H1 (cell line): ENCODE measurements at regions not wholly inside any gene's neighbourhood (a gene's known extent, or its start where the extent isn't known, plus 50 kb on each side); places are given as distances from the start of the nearest gene placed in this dataset.
"Not testable (repeated sequence)": the region's sequence is repeated elsewhere in the genome, so short reads cannot be mapped to it uniquely, and the experiment has no call there.

ENCODE experiments used
- CTCF ChIA-PET: fragments of 300-600 bp; sonication (Branson Sonifier 250); formaldehyde crosslinking; loops from one replicate; lab custom pipeline; 2021; ENCODE audit not compliant: partially characterized antibody; lab: Charles Lee
- POLR2A ChIA-PET: fragments of 300-600 bp; sonication (Branson Sonifier 250); formaldehyde crosslinking; loops from one replicate; lab custom pipeline; 2021; ENCODE audit warnings: inconsistent platforms; ENCODE audit not compliant: partially characterized antibody; lab: Charles Lee
- DNase-seq, 2 experiments: peaks; one replicate each; pipeline versions ENCODE4 v3.0.0 to v3.0.0-alpha.2; 2010 to 2022; ENCODE audit warnings: low spot score in 2 of 2, low read depth in 1 of 2, mixed read lengths in 1 of 2
- FAIRE-seq: peaks from 2 replicates; lab custom pipeline; 2011; peaks lifted over from hg19 to GRCh38; lab: Jason Lieb, UNC
- H2AFZ ChIP-seq: 2 replicates; pipeline ENCODE4 v1.8.1; 2012; ENCODE audit warnings: low read length, inconsistent platforms
- H2AK5ac ChIP-seq: 2 replicates; pipeline ENCODE4 v1.6.1; 2013; ENCODE audit warnings: low read depth, low read length
- H2BK120ac ChIP-seq: replicated peaks from 2 replicates; pipeline ENCODE3; 2013; ENCODE audit warnings: low read depth, low read length, inconsistent platforms
- H2BK12ac ChIP-seq: 2 replicates; pipeline ENCODE4 v1.6.1; 2013; ENCODE audit warnings: low read depth, low read length
- H2BK15ac ChIP-seq: 2 replicates; pipeline ENCODE4 v1.6.1; 2013; ENCODE audit warnings: low read length
- H2BK20ac ChIP-seq: 2 replicates; pipeline ENCODE4 v1.6.1; 2013; ENCODE audit warnings: low read length
- H2BK5ac ChIP-seq: 2 replicates; pipeline ENCODE4 v1.6.1; 2013; ENCODE audit warnings: low read depth, low read length
- H3K14ac ChIP-seq: 2 replicates; pipeline ENCODE4 v1.6.1; 2013; ENCODE audit warnings: inconsistent platforms; ENCODE audit not compliant: insufficient read length
- H3K18ac ChIP-seq: 2 replicates; pipeline ENCODE4 v1.6.1; 2013; ENCODE audit warnings: low read length; ENCODE audit errors: extremely low read depth
- H3K23ac ChIP-seq: 2 replicates; pipeline ENCODE4 v1.6.1; 2013; ENCODE audit warnings: inconsistent platforms; ENCODE audit not compliant: insufficient read length
- H3K23me2 ChIP-seq: 2 replicates; pipeline ENCODE4 v1.6.1; 2013; ENCODE audit warnings: low read depth, low read length
- H3K27ac ChIP-seq: 2 replicates; pipeline ENCODE4 v1.6.1; 2011; ENCODE audit warnings: low read depth, low read length, inconsistent platforms
- H3K27me3 ChIP-seq, 4 experiments: replicated peaks in 1 of 4; 1 replicate in 1 of 4; 2 replicates in 3 of 4; pipeline versions ENCODE4 v1.6.1 to v1.8.1; 2011 to 2013; ENCODE audit warnings: low read length in 3 of 4, mild to moderate bottlenecking in 3 of 4, inconsistent platforms in 2 of 4, mixed read lengths in 2 of 4, moderate library complexity in 1 of 4; ENCODE audit not compliant: control insufficient read depth in 3 of 4, insufficient read depth in 3 of 4; ENCODE audit errors: extremely low read depth in 1 of 4
- H3K36me3 ChIP-seq, 4 experiments: 2 replicates each; pipeline versions ENCODE4 v1.6.1 to v1.8.1; 2011 to 2013; ENCODE audit warnings: mild to moderate bottlenecking in 4 of 4, low read length in 3 of 4, moderate library complexity in 2 of 4, control low read depth in 1 of 4, inconsistent platforms in 1 of 4; ENCODE audit not compliant: insufficient read depth in 4 of 4, control insufficient read depth in 2 of 4
- H3K4ac ChIP-seq: replicated peaks from 2 replicates; pipeline ENCODE3; 2013; ENCODE audit warnings: low read length, low read depth, mixed read lengths, inconsistent platforms; ENCODE audit not compliant: insufficient read length
- H3K4me1 ChIP-seq, 4 experiments: replicated peaks in 1 of 4; 1 replicate in 1 of 4; 2 replicates in 3 of 4; pipeline versions ENCODE4 v1.6.1 to v1.8.1; 2011 to 2013; ENCODE audit warnings: low read length in 3 of 4, inconsistent platforms in 2 of 4, mixed read lengths in 1 of 4; ENCODE audit not compliant: insufficient read depth in 4 of 4, control insufficient read depth in 3 of 4
- H3K4me2 ChIP-seq, 2 experiments: 2 replicates each; pipeline versions ENCODE4 v1.6.1 to v1.8.1; 2011 to 2013; ENCODE audit warnings: low read depth in 2 of 2, low read length in 2 of 2, control low read depth in 1 of 2, inconsistent platforms in 1 of 2, mild to moderate bottlenecking in 1 of 2; ENCODE audit not compliant: insufficient read depth in 1 of 2
- H3K4me3 ChIP-seq, 4 experiments: fragments of 200-600, 300-600 bp in 1 of 4; sonication (generic), shearing (Covaris generic), sonication (Bioruptor Twin) in 1 of 4; 2 replicates each; pipeline versions ENCODE4 v1.5.1 to v1.8.1; 2011 to 2016; ENCODE audit warnings: low read length in 4 of 4, low read depth in 3 of 4, control low read depth in 2 of 4, inconsistent platforms in 2 of 4, mild to moderate bottlenecking in 2 of 4, mixed read lengths in 1 of 4, moderate library complexity in 1 of 4; ENCODE audit not compliant: insufficient read depth in 2 of 4; ENCODE audit errors: extremely low read depth in 1 of 4
- H3K56ac ChIP-seq: replicated peaks from 2 replicates; pipeline ENCODE3; 2013; ENCODE audit warnings: low read depth, mild to moderate bottlenecking, mixed read lengths, low read length, inconsistent platforms; ENCODE audit not compliant: insufficient read length
- H3K79me1 ChIP-seq: 2 replicates; pipeline ENCODE4 v1.6.1; 2013; ENCODE audit warnings: low read depth, low read length, control low read depth
- H3K79me2 ChIP-seq, 2 experiments: 2 replicates each; pipeline versions ENCODE4 v1.6.1 to v1.8.1; 2012 to 2013; ENCODE audit warnings: low read length in 2 of 2, mild to moderate bottlenecking in 2 of 2, inconsistent platforms in 1 of 2; ENCODE audit not compliant: insufficient read depth in 2 of 2, control insufficient read depth in 1 of 2
- H3K9ac ChIP-seq, 4 experiments: replicated peaks in 1 of 4; 1 replicate in 1 of 4; 2 replicates in 3 of 4; pipeline versions ENCODE4 v1.6.1 to v1.8.1; 2011 to 2013; ENCODE audit warnings: low read depth in 3 of 4, low read length in 3 of 4, control low read depth in 2 of 4, mild to moderate bottlenecking in 2 of 4, moderate library complexity in 2 of 4, inconsistent platforms in 1 of 4; ENCODE audit errors: extremely low read depth in 1 of 4
- H3K9me3 ChIP-seq, 2 experiments: 2 replicates each; pipeline versions ENCODE4 v1.6.1 to v1.8.1; 2012 to 2013; ENCODE audit warnings: mild to moderate bottlenecking in 2 of 2, moderate library complexity in 2 of 2, control low read depth in 1 of 2, inconsistent platforms in 1 of 2, low read depth in 1 of 2, low read length in 1 of 2, mixed read lengths in 1 of 2; ENCODE audit not compliant: insufficient read depth in 2 of 2
- H4K20me1 ChIP-seq, 2 experiments: replicated peaks in 1 of 2; 2 replicates each; pipeline versions ENCODE3 to v1.8.1; 2011 to 2013; ENCODE audit warnings: inconsistent platforms in 2 of 2, low read length in 2 of 2, mild to moderate bottlenecking in 1 of 2; ENCODE audit not compliant: insufficient read depth in 2 of 2, control insufficient read depth in 1 of 2
- H4K5ac ChIP-seq: 2 replicates; pipeline ENCODE4 v1.6.1; 2013; ENCODE audit warnings: low read length, low read depth, mixed read lengths, inconsistent platforms; ENCODE audit not compliant: insufficient read length
- H4K8ac ChIP-seq: 2 replicates; pipeline ENCODE4 v1.8.0; 2013; ENCODE audit warnings: mild to moderate bottlenecking, moderate library complexity, low read length, inconsistent platforms; ENCODE audit not compliant: insufficient read depth; ENCODE audit errors: extremely low read depth
- H4K91ac ChIP-seq: replicated peaks from 2 replicates; pipeline ENCODE3; 2013; ENCODE audit warnings: low read length, mixed read lengths, inconsistent platforms; ENCODE audit not compliant: insufficient read length
- WGBS, 2 experiments: shearing (Covaris generic) in 1 of 2; methylation state at CpG; one replicate each; pipeline versions ENCODE4 v1.1.6 to v1.1.7; 2013 to 2015; ENCODE audit warnings: low lambda C conversion rate in 2 of 2, mixed read lengths in 2 of 2, inconsistent platforms in 1 of 2, low coverage in 1 of 2, missing lambda C conversion rate in 1 of 2; ENCODE audit not compliant: insufficient replicate concordance in 2 of 2, insufficient coverage in 1 of 2, insufficient read length in 1 of 2; ENCODE audit errors: extremely low coverage in 1 of 2, missing lambda C conversion rate in 1 of 2; 5-methylcytosine and 5-hydroxymethylcytosine counted together

GRCh38 chr2:87636735-87637134 is 111.2 kb upstream of the PLGLB2 start:
- H3K9me3 ChIP-seq, H2BK5ac ChIP-seq, H3K4me2 ChIP-seq, CTCF ChIA-PET, H3K4me1 ChIP-seq, H3K56ac ChIP-seq, H3K23me2 ChIP-seq, H4K20me1 ChIP-seq, H2BK120ac ChIP-seq, H2AK5ac ChIP-seq, H2BK15ac ChIP-seq, H3K14ac ChIP-seq, H3K27ac ChIP-seq, FAIRE-seq, H3K4ac ChIP-seq, H3K79me2 ChIP-seq, POLR2A ChIA-PET, DNase-seq, H3K79me1 ChIP-seq, H3K36me3 ChIP-seq, H2BK12ac ChIP-seq, H3K4me3 ChIP-seq, H3K27me3 ChIP-seq, H4K91ac ChIP-seq, H2BK20ac ChIP-seq, H3K23ac ChIP-seq, H4K5ac ChIP-seq, H4K8ac ChIP-seq, H3K18ac ChIP-seq, H2AFZ ChIP-seq, H3K9ac ChIP-seq: not testable (repeated sequence)
- WGBS, 2 experiments: 80% methylated on average over 5 of the region's 6 CpGs; no CpG with 5 or more reads in 1 of the 2 experiments

- H3K9ac ChIP-seq, H3K4ac ChIP-seq, H3K23me2 ChIP-seq, H2AK5ac ChIP-seq, H3K4me3 ChIP-seq, H3K56ac ChIP-seq, H2BK12ac ChIP-seq, H3K27me3 ChIP-seq, POLR2A ChIA-PET, H3K23ac ChIP-seq, DNase-seq, H4K5ac ChIP-seq, H3K14ac ChIP-seq, FAIRE-seq, H3K4me2 ChIP-seq, H3K18ac ChIP-seq, H4K91ac ChIP-seq, H3K27ac ChIP-seq, H2BK15ac ChIP-seq, H2BK5ac ChIP-seq, H2BK20ac ChIP-seq, H2AFZ ChIP-seq, H3K36me3 ChIP-seq, H3K9me3 ChIP-seq, H2BK120ac ChIP-seq, CTCF ChIA-PET, H3K79me2 ChIP-seq, H3K79me1 ChIP-seq, H4K8ac ChIP-seq, H3K4me1 ChIP-seq, H4K20me1 ChIP-seq: not testable (repeated sequence)
- WGBS, 2 experiments: 99% methylated on average over 10 of the region's 15 CpGs; no CpG with 5 or more reads in 1 of the 2 experiments
Measured at GRCh38 chr2:87637249-87637990, 110.5 kb upstream of the PLGLB2 start.
